Bronchial epithelial cell (primary cell): ENCODE measurements at regions not wholly inside any gene's neighbourhood (a gene's known extent, or its start where the extent isn't known, plus 50 kb on each side); places are given as distances from the start of the nearest gene placed in this dataset.

Experiments used
- DNase-seq: peaks from one replicate; pipeline ENCODE4 v3.0.0-alpha.2; 2010; ENCODE audit warnings: low read depth
- FAIRE-seq: peaks from 2 replicates; lab custom pipeline; 2011; peaks lifted over from hg19 to GRCh38; lab: Jason Lieb, UNC
- H3K27me3 ChIP-seq: 2 replicates; pipeline ENCODE4 v1.5.1; 2011; ENCODE audit warnings: low read length; ENCODE audit not compliant: control insufficient read depth, insufficient read depth
- H3K36me3 ChIP-seq: 2 replicates; pipeline ENCODE4 v1.5.1; 2011; ENCODE audit warnings: low read length; ENCODE audit not compliant: control insufficient read depth, insufficient read depth
- H3K4me3 ChIP-seq: 2 replicates; pipeline ENCODE4 v1.5.1; 2011; ENCODE audit warnings: mild to moderate bottlenecking, low read depth, low read length, control low read depth
- CTCF ChIP-seq: IDR thresholded peaks from 2 replicates; pipeline ENCODE4 v1.5.1; 2011; ENCODE audit warnings: mild to moderate bottlenecking, moderate library complexity, low read length, control low read depth, inconsistent platforms; ENCODE audit not compliant: insufficient read depth, severe bottlenecking

- no peaks in the 10 kb centered on the region for H3K27me3 ChIP-seq
- H3K36me3 ChIP-seq = no peaks in the 10 kb centered on the region
Observed at GRCh38 chr2:2708575-2709430, 377.7 kb upstream of the MYT1L start.

GRCh38 chr2:2707206-2707991, 376.3 kb upstream of the MYT1L start:
- H3K36me3 ChIP-seq = no peaks in the 10 kb centered on the region
- no peak for DNase-seq
- no peak for FAIRE-seq
- H3K4me3 ChIP-seq = no peak overlapping the region
- TF ChIP-seq CTCF = no peak
- no peaks in the 10 kb centered on the region for H3K27me3 ChIP-seq

More at GRCh38 chr2:2708575-2709430, 377.7 kb upstream of the MYT1L start:
- FAIRE-seq (no peak), DNase-seq (no peak)
- no peak overlapping the region for H3K4me3 ChIP-seq
- no peak for TF ChIP-seq CTCF

DNA sequence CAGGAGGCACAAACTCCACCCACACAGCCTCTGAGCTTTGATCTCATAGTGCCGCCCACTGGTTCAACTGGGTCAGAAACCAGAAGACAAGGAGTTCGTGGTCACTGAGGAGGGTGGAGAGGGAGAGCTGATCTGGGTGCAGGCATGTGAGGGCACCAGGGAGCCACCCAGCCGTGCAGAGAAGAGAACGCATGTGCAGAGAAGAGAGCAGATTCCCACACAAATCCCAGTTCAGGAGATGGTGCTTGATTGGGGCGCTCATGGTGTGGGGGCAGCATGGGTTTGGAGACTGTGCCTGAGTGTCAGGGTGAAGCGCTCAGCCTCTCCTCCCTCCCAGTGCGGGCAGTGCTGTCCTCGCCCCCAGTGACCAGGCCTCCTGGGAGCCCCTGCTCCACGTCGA, 375.2 kb upstream of the MYT1L start:
- FAIRE-seq = no peak
- no peaks in the 10 kb centered on the region for H3K27me3 ChIP-seq
- no peak overlapping the region for H3K4me3 ChIP-seq
- DNase-seq = no peak
- no peaks in the 10 kb centered on the region for H3K36me3 ChIP-seq
- TF ChIP-seq CTCF = no peak

GRCh38 chr2:2705871-2706270, 374.8 kb upstream of the MYT1L start:
- Histone ChIP-seq H3K4me3 (no peak overlapping the region), H3K36me3 (no peaks in the 10 kb centered on the region), H3K27me3 (no peaks in the 10 kb centered on the region)
- no peak for FAIRE-seq
- TF ChIP-seq CTCF = no peak
- no peak for DNase-seq

DNA sequence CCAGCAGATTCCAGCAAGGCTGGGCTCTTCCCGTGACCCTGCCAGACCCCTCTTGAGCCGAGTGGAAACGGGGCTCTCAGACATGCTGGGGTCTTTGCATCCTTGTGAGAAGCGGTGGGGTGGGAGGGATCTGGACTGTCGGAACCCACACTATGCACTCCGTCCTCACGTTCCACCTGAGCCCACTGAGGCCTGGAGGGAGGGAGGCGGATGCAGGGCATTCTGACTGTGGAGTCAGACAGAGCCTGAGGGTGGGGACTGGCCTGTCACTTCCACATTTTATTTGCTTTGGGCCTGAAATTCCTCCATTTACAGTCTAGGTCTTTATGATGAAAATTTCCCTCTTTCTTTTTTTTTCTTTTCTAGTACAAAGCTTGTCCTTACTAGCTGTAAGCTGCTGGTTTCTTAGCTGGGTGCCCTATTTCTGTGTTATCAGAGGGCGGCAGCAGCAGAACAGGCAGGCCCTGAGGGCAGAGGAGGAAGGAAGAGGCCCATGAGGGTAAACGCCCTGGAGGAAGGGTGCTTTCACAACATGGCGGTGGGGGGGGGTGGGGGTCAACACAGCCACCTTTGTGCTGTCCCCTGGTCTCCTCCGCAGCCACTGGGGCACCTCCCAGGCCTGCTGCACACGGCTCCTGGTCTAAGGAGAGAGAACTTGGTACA, 373.5 kb upstream of the MYT1L start:
- no peaks in the 10 kb centered on the region for H3K27me3 ChIP-seq
- DNase-seq (no peak), FAIRE-seq (no peak)
- no peaks in the 10 kb centered on the region for H3K36me3 ChIP-seq
- TF ChIP-seq CTCF = no peak
- H3K4me3 ChIP-seq = no peak overlapping the region
